Superior temporal gyrus (tissue), 1 donor: ENCODE measurements at regions not wholly inside any gene's neighbourhood (a gene's known extent, or its start where the extent isn't known, plus 50 kb on each side); places are given as distances from the start of the nearest gene placed in this dataset.

Experiments used
- DNase-seq: peaks from one replicate; pipeline ENCODE4 v3.0.0-alpha.2; 2016; ENCODE audit errors: extremely low spot score

- DNase-seq: peak; percentile 48
These were observed 328.8 kb upstream of the NOVA1 start for GRCh38 chr14:26926585-26926984.

DNA sequence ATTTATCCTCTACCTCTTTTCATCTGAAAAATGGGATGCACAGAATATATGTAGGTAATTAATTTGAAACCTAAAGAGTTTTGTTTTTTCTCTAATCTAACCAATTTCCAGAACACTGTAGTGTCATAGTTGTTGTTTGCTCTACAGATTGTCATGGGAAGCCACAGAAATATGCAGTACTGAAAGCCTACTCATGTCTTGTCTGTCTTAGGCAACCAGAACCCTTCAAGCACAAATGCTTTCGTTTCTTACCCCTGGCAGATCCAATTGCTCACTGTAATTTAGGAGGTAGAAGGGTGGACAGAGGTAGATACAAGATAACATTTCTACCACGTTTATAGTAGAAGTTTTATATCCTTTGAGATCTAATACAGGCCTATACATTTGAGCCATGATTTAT, 330.2 kb upstream of the NOVA1 start:
- no peak for DNase-seq

DNA sequence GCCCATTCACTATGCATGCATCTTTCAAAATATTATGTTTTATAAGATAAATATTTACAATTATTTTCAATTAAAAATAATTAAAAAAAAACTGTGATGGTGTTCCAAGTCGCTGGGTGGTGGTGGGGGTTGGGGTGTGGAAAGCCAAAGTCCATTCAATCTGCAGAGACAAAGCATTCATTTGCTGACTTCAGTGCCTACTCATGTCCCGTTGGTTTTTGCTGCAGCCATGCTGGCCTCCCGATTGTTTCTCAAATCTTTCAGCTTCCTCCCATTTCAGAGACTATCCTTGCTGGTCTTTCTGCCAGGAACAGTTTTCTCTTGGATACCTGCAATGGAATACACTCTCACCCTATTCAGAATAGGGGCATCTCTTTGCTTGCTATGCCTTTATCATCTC, 331.5 kb upstream of the NOVA1 start:
- DNase-seq: no peak

DNA sequence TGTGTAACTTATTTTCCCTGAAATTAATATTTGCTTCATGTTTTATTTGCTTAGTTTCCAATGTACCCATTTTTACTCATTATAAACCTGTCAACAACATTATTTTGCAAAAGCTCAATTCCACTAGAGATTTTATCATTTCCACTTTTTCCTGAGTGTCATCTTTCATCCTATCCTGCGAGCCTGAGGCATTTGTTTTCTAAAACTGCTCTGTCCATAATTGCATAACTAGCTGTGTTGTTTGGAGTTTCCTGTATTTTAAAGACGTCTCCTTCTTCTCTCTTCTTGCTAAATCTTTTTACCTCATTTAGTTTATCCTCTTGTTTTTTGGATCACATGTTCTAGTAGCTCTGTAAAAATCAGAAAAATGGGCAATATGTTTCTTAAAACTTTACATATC, 332.7 kb upstream of the NOVA1 start:
- DNase-seq: no peak

DNA sequence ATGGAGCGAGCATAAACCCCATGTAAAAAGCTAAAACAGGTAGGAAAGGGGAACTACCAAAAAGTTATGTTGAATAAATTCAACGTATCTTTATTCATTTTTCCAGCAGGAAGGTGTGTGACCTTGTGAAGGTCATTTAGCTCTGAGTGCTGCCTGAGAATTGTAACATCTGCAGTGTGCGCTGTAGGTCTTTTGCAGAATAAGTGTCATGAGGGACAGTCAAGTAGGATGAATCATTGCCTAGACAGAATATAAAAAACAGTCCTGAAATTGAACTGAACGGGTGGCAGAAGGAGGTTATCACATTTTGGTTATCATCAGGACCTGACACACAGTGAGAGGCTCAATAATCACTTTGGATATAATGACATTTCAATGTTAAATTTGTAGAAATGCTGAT, 334.8 kb upstream of the NOVA1 start:
- DNase-seq: no peak

- no peak for DNase-seq
These were observed 335.6 kb upstream of the NOVA1 start for GRCh38 chr14:26933431-26933830.

DNA sequence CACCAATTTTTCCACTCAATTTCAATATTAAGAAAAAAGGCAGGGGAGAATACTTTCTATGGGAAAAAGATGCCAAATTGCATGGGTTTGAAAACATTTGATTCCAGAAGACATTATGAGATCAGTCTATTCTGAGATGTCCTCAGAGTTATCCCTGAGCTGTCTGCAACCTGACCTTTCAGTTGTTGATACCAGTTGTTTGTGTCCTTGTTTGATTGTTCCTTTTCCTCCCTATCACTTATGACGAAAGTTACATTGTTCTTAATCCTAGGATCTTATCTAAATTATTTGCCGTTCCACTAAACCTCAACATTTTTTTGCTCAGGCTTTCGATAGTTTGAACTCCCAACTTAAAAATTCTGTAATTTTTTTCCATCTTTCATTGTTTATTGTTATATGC, 336.3 kb upstream of the NOVA1 start:
- no peak for DNase-seq

- DNase-seq: no peak
These were observed 337.9 kb upstream of the NOVA1 start for GRCh38 chr14:26935733-26936132.

- DNase-seq: no peak
These were observed 340.2 kb upstream of the NOVA1 start for GRCh38 chr14:26938054-26938453.

DNA sequence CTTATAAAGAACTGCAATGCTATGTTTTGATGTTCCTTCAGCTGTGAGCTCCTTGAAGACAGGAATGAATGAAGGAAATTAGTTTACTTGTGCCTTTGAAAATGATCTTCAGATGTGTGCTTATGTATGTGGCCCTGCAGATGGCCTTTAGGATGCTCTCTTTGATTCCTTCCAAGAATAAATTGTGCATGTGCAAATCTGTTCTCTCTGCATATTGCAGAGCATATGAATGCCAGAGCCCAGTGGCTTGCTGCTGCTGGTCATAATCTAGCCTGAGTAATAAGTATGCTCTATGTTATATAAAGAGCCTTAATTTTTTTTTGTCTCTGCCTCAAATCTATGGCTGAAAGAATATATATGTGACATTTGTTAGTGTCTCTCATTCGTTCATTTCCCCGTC, 341.9 kb upstream of the NOVA1 start:
- DNase-seq: no peak

DNA sequence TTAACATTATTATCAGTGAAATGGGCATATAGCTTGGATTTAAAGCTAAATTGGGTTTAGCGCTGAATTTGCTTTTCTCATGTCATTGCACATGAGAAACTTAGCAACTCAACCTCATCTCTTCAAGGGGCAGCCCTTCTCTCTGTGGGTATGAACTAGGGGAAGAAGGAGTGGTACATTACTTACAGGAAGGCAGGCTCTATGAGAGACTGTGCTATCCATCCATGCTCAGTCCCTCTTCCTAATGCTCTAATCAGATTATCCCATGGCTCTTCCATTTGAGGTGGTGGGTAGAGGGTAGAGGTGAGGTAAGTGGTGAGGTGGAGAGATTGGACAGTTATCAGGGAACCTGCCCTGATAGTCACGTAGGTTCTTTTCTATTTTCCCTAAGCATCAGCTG, 343.7 kb upstream of the NOVA1 start:
- DNase-seq: no peak

GRCh38 chr14:26947265-26947664, 349.4 kb upstream of the NOVA1 start:
- no peak for DNase-seq

GRCh38 chr14:26959437-26959836, 361.6 kb upstream of the NOVA1 start:
- no peak for DNase-seq

DNA sequence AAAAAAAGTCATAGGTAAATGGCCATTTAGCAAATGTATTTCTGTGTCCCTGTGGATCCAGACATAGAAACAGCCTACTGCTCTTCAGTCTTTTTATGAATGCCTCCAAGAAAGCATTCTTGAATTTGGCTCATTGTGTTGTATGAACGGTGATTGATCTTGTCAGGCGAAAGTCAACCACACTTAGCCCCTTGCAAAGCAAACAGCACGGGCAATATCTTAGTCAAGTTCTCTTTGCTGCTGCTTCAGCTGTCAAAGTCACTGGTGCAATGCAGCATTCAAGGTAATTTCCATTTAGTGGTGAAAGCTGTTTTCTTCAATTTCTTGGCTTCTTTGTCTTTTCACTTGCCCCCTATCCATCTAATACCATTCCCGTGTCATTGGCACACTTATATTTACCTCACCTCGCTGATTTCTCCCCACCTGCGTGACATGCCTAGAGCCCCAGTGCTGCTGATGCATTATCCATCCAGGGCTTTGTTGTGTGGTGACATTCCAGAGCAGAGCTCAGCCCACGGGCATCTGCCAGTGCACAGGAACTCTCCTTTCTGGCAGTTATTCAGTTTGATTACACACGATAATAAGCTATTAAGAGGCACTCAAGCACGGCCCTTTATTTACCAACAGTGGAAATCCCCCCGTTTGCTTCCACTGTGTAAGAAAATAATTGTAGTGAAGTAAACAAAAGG, 362.3 kb upstream of the NOVA1 start:
- DNase-seq: no peak

DNA sequence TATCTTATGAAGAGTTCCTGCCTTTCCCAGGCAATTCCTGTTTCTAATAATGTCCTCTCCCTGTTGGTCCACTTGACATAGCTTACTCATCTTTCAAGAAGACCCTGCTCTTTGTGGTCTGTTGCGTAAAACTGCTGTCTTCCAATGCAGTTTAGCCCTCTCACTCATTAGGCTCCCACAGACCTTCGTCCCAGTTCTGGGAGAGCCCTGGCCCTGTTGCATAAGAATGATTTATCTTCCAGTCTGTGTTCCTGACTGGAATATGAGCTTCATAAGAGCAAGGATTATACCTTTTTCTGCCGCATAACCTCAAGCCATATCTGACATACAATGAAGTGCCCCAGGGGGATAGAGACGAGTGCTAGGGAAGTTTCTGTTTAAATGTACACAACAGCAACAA, 365.9 kb upstream of the NOVA1 start:
- DNase-seq: no peak

DNA sequence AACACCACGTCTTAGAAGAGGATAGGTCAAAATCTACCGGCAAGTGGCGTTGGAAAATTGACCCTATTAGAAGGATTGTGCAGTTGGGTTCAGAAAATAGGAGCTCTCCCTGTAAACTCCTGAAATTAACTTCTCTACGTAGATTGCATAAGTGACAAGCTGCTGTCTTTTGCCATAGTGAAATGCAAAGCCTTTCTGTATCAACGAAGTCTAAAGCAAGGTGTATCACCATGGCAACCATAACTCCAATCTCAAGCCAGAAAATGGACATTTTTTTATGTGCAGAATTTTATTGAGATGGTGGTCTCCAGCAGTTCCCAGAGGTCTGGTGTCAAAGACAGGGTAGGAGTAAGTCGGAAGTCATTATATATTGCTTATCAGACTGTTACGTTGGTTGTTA, 367.7 kb upstream of the NOVA1 start:
- no peak for DNase-seq

DNA sequence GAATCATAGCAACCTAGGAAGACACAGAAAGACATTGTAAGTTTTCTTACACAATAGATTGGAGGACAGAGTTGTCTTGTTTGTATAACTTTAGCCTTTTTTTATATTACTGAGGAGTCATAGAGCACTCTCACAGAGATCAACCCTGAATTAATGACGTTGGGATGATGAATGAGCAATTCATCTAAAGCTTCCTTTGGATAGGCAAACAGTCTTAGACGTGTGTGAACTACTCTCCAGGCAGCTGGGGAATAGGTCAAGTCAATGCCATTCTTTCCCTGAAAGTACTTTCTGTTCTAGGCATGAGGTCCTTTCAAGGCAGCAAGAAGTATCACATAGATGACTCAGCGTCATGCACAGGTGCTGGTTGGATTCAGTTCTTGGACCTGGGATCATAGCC, 369.1 kb upstream of the NOVA1 start:
- no peak for DNase-seq

DNA sequence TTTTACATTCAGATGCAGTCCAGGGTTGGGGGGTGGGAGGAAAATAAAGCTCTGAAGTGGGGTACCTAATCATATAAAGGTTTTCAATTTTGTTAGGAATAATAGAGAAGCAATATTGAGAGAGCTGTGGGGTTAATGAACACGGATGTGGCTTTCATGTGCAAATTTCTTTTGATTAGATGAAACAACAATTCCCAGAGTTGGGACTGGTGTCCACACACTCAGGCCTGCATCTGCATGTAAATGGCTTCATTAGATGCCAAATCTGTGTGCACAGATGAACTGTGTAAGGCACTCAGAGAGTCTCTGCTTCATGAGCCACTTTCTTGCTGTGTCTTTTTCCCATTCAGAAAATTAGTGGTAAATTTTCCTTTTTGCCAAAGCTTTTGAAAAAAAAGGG, 377.1 kb upstream of the NOVA1 start:
- no peak for DNase-seq

- no peak for DNase-seq
These were observed 384.2 kb upstream of the NOVA1 start for GRCh38 chr14:26982071-26982470.

DNA sequence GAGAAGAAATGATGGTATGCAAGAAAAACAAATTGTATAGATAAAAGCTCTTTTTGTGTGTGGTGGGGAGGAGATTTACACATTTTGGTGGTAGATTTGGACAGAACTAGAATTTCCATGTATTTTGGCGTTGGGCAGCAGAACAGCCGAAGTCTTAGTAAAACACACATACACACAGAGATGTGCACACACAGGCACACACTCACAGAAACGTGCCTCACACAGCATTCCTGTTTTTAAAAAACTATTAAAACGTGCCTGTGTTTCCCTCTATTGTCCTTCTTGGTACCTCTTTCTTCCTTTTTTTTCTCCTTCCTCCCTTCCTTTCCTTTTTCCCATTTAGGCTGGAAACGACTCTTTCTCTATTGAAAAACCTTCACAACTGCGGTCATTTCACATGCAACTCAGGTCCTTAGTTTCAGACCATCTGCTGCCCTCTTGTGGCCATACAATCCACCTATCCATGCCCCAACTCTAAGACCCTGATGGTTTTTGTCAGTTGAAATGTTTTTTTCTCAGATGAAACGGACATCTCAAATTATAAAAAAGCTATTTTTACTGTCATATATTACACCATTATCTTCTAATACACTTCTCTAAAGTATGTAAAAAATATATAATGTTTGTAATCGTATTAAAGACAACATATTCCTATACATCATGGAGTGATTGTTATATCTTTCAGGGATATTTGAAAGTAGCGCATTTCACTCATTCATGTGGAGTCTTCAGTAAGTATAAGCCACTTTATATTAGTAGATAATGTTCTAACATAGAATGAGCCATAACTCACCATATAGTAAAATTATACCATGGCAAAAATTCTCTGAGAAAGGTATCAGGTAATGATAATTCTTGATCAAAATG, 386.7 kb upstream of the NOVA1 start:
- peak; percentile 90 for DNase-seq

DNA sequence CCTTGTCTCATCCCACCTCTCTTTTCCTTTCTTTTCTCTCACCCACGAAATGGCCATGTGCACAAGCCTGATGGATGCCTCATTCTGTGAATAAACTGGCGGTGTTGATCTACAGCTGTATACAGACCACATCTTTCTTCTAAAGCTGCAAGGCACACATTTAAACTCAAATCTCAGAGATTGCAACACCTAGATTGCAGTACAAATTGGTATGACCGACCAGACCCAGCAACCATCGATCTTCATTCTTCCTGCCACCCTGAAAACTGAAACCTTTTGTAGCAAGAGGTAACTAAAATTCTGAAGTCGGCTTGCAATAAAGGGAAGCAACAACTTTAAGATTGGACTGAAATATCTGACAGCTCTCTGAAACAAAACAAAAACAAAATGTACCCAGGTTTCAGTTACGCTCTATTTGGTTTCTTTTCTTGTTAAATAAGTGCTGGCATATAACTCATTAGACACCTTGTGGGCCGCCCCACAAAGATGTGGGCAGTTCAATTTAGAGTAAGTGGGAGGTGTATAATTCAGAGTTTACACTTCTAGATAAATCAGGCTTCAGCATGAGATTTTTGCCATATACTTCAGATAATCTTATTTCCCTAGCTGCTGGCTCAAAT, 390.0 kb upstream of the NOVA1 start:
- no peak for DNase-seq

- DNase-seq: no peak
These were observed 393.1 kb upstream of the NOVA1 start for GRCh38 chr14:26990946-26991345.
